HG03135 (cell line): ENCODE measurements at regions not wholly inside any gene's neighbourhood (a gene's known extent, or its start where the extent isn't known, plus 50 kb on each side); places are given as distances from the start of the nearest gene placed in this dataset.
A peak's percentile ranks its signal among the peaks of the same experiment; 100 is the strongest.
"Not testable (repeated sequence)": the region's sequence is repeated elsewhere in the genome, so short reads cannot be mapped to it uniquely, and the experiment has no call there.

ENCODE experiments used
- ATAC-seq: cut with Tn5 transposase; IDR thresholded peaks from one replicate; pipeline ENCODE4 v1.9.1; 2021; ENCODE audit warnings: mild to moderate bottlenecking, moderate library complexity; ENCODE audit not compliant: unreplicated experiment

- ATAC-seq = no peak
These were observed 52.2 kb upstream of the PRL start for GRCh38 chr6:22349051-22349450.

GRCh38 chr6:22349528-22349927, 52.7 kb upstream of the PRL start:
- no peak for ATAC-seq

GRCh38 chr6:22350109-22350508, 53.3 kb upstream of the PRL start:
- no peak for ATAC-seq

GRCh38 chr6:22353101-22353500, 56.3 kb upstream of the PRL start:
- no peak for ATAC-seq

GRCh38 chr6:22356362-22356940, 59.6 kb upstream of the PRL start:
- ATAC-seq = no peak

- no peak for ATAC-seq
These were observed 60.9 kb upstream of the PRL start for GRCh38 chr6:22357724-22358189.

GRCh38 chr6:22361576-22361975, 64.7 kb upstream of the PRL start:
- no peak for ATAC-seq

- ATAC-seq = no peak
These were observed 65.5 kb upstream of the PRL start for GRCh38 chr6:22362361-22362760.

GRCh38 chr6:22363166-22363713, 66.4 kb upstream of the PRL start:
- ATAC-seq = no peak

- no peak for ATAC-seq
These were observed 66.9 kb upstream of the PRL start for GRCh38 chr6:22363714-22364239.

- ATAC-seq = no peak
These were observed 67.5 kb upstream of the PRL start for GRCh38 chr6:22364306-22364705.

GRCh38 chr6:22366214-22366613, 69.4 kb upstream of the PRL start:
- no peak for ATAC-seq

- ATAC-seq = no peak
These were observed 70.5 kb upstream of the PRL start for GRCh38 chr6:22367346-22367745.

GRCh38 chr6:22368794-22369193, 72.0 kb upstream of the PRL start:
- no peak for ATAC-seq

GRCh38 chr6:22372922-22373321, 76.1 kb upstream of the PRL start:
- peak; percentile 77 for ATAC-seq

GRCh38 chr6:22374950-22375349, 78.1 kb upstream of the PRL start:
- not testable (repeated sequence) for ATAC-seq

- ATAC-seq = not testable (repeated sequence)
These were observed 79.5 kb upstream of the PRL start for GRCh38 chr6:22376293-22376692.

GRCh38 chr6:22378536-22378935, 81.7 kb upstream of the PRL start:
- not testable (repeated sequence) for ATAC-seq

GRCh38 chr6:22380236-22380635, 83.4 kb upstream of the PRL start:
- no peak for ATAC-seq

- ATAC-seq = no peak
These were observed 85.2 kb upstream of the PRL start for GRCh38 chr6:22381845-22382544.

GRCh38 chr6:22383016-22383415, 86.2 kb upstream of the PRL start:
- no peak for ATAC-seq

GRCh38 chr6:22392711-22393110, 95.9 kb upstream of the PRL start:
- ATAC-seq = no peak
